ENCODE measurements at regions not wholly inside any gene's neighbourhood (a gene's known extent, or its start where the extent isn't known, plus 50 kb on each side); places are given as distances from the start of the nearest gene placed in this dataset.

- no peak for DNase-seq (ENCODE audit: low spot score)
These were observed 286.4 kb upstream of the SP4 start for GRCh38 chr7:21141476-21141875.

GRCh38 chr7:21142081-21142480, 285.8 kb upstream of the SP4 start:
- no peak for DNase-seq (ENCODE audit: low spot score)

GRCh38 chr7:21146642-21147423, 281.1 kb upstream of the SP4 start:
- DNase-seq (ENCODE audit: low spot score), result no peak

GRCh38 chr7:21149809-21150208, 278.1 kb upstream of the SP4 start:
- DNase-seq (ENCODE audit: low spot score), result no peak

- DNase-seq (ENCODE audit: low spot score), result no peak
These were observed 273.3 kb upstream of the SP4 start for GRCh38 chr7:21154614-21155013.

- no peak for DNase-seq (ENCODE audit: low spot score)
These were observed 268.4 kb upstream of the SP4 start for GRCh38 chr7:21159506-21159905.

- no peak for DNase-seq (ENCODE audit: low spot score)
These were observed 267.5 kb upstream of the SP4 start for GRCh38 chr7:21160401-21160800.

- no peak for DNase-seq (ENCODE audit: low spot score)
These were observed 259.9 kb upstream of the SP4 start for GRCh38 chr7:21167942-21168341.

- DNase-seq (ENCODE audit: low spot score), result no peak
These were observed 258.0 kb upstream of the SP4 start for GRCh38 chr7:21169667-21170580.

- DNase-seq (ENCODE audit: low spot score), result no peak
These were observed 255.1 kb upstream of the SP4 start for GRCh38 chr7:21172800-21173199.

- DNase-seq (ENCODE audit: low spot score), result no peak
These were observed 254.4 kb upstream of the SP4 start for GRCh38 chr7:21173436-21173835.

GRCh38 chr7:21175714-21176113, 252.2 kb upstream of the SP4 start:
- no peak for DNase-seq (ENCODE audit: low spot score)

GRCh38 chr7:21184942-21185652, 242.8 kb upstream of the SP4 start:
- no peak for DNase-seq (ENCODE audit: low spot score)

GRCh38 chr7:21185653-21186265, 242.1 kb upstream of the SP4 start:
- no peak for DNase-seq (ENCODE audit: low spot score)

GRCh38 chr7:21191321-21192073, 236.4 kb upstream of the SP4 start:
- DNase-seq (ENCODE audit: low spot score), result no peak

- no peak for DNase-seq (ENCODE audit: low spot score)
These were observed 235.2 kb upstream of the SP4 start for GRCh38 chr7:21192657-21193056.

GRCh38 chr7:21193895-21194294, 234.0 kb upstream of the SP4 start:
- no peak for DNase-seq (ENCODE audit: low spot score)

GRCh38 chr7:21194936-21195335, 232.9 kb upstream of the SP4 start:
- no peak for DNase-seq (ENCODE audit: low spot score)

GRCh38 chr7:21198921-21199320, 229.0 kb upstream of the SP4 start:
- DNase-seq (ENCODE audit: low spot score), result no peak

- no peak for DNase-seq (ENCODE audit: low spot score)
These were observed 227.4 kb upstream of the SP4 start for GRCh38 chr7:21200503-21200902.

GRCh38 chr7:21214657-21215056, 213.2 kb upstream of the SP4 start:
- no peak for DNase-seq (ENCODE audit: low spot score)

All from umbilical cord (tissue), 1 donor.